ENCODE measurements at regions not wholly inside any gene's neighbourhood (a gene's known extent, or its start where the extent isn't known, plus 50 kb on each side); places are given as distances from the start of the nearest gene placed in this dataset.

DNA sequence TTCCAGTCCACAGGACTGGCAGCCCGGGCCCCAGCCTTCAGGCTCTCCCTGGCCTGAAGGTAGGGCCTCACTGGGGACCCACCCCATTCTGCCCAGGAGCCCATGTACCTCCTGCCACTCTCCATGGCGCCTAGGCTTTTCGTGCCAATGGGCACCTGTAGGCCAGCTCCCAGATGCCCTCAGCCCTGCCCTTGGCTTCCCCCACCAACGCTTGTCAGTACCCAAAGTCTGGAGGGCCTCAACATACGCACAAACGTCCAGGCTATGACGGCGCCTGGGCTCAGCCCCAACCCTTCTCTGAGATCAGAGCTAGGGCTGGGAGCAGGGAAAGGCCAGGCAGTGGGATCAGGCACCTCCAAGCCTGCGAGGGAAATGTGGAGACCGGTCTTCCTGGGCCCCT lies 816.9 kb upstream of the LUZP2 start:
- DNase-seq (ENCODE audit: low read depth): no peak

DNA sequence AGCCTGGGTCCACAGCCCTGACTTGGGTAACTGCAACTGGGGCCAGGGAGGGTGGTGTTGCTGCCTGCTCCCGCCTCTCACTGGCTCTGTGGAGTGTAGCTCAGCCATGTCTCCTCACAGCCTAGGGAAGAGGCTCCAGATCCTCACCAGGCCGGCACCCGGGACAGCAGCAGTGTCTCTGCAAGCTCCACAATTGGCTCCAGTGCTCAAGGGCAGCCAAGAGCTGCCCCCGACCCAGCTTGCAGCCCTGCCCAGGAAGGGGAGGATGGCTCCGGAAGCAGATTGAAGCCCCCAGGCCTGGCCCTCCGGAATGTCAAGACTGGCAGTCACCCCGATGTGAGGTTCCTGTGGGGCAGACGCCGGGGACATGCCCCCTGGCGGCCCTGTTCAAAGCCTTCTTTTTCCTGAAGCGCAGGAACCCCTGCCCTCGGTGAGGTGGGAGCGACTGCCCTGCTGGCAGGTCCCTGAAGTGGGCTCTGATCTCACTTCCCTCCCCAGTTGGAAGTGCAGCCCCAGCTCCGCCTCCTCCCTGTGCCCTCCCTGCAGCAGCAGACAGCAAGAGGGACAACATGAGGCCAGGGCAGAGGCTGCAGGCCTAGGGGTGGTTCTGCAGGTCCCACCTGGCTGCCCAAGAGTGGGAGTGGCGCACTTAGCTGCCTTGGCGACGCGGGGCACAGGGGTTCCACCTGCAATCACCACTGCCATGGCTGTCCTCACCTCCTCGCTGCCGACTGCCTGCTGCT lies 816.2 kb upstream of the LUZP2 start:
- DNase-seq (ENCODE audit: low read depth): no peak

DNA sequence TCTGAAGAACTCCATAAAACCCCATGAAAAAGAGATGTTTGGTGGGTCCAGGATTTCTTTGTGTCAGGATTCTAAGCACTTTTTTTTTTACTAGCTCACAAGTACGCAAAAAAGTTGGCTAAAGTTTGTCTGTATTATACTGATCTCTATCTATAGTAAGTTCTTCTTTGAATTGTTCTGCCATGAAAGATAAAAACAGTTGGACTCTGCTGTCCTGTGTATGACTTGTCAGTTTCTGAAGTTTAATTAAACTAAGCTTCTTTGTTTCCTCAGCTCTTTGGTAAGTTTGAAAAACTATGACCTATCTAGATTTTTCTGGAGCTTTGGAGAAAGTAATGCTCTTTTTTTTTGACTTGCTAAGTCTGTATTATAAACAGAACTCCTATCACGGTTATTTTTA lies 812.2 kb upstream of the LUZP2 start:
- no peak for DNase-seq (ENCODE audit: low read depth)

DNA sequence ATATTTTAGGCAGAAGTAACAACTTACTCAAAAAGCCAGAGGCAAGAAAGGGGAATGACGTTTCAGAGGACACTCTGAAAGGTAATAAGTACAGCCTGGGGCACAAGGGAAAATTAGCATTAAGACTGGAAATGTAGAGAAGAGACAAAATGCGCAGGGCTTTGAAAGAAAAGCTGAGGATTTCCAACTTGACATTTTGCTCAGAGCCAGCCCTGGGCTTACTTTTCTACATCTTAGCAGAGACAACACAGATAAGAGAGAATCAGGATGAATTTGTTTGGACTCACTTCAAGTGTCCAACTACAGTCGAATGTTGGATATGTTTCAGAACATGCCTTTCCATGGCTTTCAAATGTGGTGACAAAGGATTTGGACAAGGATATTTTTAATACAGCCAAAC lies 808.9 kb upstream of the LUZP2 start:
- DNase-seq (ENCODE audit: low read depth): no peak

DNA sequence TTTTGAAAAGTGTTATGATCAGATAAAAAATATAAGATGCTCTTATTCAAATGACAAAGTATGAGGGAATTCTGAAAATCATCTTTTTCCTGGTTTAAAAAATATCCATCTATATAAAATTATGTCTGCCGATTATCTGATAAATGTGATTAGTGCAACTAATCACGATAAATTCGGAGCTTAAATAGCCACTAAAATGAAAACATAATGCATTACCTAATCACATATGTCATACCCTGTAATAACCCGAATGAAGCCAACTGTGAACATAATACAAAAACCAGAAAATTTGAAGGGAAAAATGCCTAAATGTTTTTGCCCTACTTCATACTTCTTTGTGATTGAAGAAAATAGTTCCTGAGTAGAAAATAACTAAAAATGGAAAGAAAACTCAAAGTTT lies 808.4 kb upstream of the LUZP2 start:
- no peak for DNase-seq (ENCODE audit: low read depth)

DNA sequence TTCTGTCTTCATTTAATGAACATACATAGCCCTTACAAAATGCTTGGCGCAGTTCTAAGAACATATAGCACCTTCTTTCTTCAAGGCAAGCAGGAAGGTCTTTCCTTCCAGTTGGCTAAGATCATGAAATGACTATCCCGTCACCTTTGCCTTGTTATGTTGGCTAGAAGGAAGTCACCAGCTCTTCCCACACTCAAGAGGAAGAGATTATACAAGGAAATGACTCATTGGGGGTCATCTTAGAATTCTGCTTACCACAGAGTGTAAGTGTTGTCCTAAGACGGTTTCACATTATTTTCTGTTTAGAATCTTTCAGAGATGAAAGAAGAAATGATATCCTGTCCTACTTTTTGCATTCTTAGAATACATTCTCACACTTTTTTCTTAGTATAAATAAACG lies 808.0 kb upstream of the LUZP2 start:
- DNase-seq (ENCODE audit: low read depth): peak; percentile 86

DNA sequence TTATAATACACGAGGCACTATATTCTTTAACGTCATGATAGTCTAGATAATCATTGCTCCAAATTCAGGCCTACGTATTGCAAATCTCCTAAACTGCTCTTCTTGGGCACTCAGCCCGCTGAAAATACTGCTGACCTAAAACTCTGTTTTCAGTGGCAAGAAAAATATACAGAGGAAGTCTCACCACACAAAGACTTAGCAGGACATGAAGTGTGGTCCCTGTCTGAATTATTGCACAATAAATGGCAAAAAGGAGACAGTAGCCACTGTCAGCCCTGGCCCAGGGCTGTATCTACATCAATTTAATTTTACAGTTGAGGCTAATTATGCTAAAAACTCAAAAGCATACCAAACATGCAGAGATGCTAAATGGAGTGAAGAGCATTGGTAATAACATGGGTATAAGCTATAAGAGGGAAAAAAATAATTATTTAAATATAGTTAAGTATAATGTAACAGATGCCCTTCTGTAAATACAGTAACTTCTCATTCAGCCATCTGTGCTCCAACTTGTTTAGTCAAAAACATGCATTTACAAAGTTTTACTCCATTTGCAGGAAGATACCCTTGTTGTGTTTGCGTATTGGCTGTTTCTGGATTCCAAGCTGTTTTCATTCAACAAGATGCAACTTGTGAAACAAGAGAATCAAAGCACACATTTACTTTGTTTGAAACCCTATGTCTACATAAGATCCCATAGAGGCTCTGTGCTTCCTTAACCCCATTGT lies 800.0 kb upstream of the LUZP2 start:
- DNase-seq (ENCODE audit: low read depth): no peak

DNA sequence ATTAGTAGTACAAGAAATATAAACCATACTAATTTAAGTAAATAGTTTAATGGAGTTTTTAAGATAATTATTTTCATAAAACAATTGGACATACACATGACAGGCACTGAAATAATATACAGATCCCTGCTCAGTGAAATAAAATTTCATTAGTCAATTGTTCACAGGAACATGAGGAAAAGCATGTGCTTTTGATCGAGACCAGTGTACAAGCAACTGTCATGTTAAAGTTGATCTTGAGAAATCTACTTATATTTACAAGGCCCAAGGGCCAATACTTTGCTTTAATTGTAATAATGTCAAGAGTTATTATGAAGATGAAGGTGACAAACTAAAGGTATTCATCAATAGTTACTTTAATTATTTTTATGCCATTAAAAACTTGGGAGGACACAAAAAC lies 792.7 kb upstream of the LUZP2 start:
- DNase-seq (ENCODE audit: low read depth): no peak

DNA sequence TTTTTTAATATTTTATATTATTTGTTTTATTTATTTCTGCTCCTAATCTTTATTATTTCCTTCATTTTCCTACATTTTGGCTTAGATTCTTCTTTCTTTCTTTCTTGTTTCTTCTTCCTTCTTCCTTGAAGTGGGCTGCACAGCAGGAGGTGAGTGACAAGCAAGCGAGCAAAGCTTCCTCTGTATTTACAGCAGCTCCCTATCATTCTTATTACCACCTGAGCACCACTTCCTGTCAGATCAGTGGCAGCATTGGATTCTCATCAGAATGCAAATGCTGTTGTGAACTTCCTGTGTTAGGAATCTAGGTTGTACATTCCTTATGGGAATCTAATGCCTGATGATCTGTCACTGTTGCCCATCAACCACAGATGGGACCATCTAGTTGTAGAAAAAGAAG lies 784.9 kb upstream of the LUZP2 start:
- no peak for DNase-seq (ENCODE audit: low read depth)

DNA sequence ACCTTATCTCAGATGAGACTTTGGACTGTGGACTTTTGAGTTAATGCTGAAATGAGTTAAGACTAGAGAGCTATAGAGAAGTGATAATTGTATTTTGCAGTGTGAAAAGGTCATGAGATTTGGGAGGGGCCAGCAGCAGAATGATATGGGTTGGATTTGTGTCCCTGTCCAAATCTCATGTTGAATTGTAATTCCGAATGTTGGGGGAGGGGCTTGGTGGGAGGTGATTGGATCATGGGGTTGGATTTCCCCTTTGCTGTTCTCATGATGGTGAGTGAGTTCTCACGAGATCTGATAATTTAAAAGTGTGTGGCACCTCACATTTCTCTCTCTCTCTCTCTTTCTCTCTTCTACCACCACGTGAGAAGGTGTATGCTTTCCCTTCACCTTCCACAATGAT lies 777.8 kb upstream of the LUZP2 start:
- DNase-seq (ENCODE audit: low read depth): no peak

DNA sequence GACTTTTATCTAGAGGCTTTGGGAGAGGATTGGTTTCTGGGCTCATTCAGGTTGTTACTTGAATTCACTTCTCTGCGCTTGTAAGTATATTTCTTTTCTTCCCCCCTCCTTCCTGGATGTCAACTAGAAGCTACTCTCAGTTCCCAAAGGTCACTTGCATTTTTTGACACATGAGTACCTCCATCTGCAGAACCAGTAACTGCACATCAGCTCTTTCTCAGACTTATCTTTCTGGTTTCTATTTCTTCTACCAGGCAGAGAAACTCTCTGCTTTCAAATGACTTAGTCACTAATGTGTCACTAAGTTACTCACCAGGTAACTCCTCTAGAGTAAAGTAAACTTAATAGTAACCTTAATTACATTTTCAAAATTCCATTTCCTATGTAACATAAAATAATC lies 773.0 kb upstream of the LUZP2 start:
- peak; percentile 3 for DNase-seq (ENCODE audit: low read depth)

DNA sequence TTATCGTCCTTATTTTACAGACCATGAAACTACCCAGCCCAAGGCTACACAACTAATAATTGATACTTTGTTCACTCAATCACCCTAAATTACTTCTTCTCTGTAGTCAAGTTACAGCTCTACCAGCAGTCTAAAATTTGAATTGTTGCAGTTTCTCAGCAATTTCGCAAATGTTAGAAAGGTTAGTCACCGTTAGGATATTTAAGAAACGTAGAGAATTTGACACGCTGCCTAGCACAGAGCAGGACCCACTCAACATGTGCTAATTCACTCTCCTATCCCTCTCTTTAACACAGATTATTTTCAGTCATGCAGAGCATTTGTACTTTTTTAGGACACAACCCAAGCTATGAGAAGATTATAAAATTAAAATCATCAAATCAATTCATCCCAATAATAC lies 771.1 kb upstream of the LUZP2 start:
- peak; percentile 88 for DNase-seq (ENCODE audit: low read depth)

DNA sequence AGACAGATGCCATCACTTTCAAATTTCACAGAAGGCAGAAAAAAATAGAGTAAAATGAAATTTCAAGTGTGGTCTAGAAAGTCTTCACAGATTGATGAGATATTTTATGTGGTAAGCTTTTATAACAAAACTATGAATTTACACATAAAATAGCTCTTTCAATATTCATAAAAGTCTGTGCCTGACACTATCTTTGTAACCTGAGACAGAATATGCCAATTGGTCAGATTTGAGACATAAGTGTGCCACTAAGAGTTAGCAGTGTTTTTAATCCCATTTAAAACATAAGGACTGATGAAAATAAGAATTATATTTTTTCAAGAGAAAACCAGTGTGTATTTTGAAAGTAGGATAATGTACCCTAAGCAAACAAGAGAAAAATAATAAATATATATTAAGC lies 769.5 kb upstream of the LUZP2 start:
- peak; percentile 10 for DNase-seq (ENCODE audit: low read depth)

DNA sequence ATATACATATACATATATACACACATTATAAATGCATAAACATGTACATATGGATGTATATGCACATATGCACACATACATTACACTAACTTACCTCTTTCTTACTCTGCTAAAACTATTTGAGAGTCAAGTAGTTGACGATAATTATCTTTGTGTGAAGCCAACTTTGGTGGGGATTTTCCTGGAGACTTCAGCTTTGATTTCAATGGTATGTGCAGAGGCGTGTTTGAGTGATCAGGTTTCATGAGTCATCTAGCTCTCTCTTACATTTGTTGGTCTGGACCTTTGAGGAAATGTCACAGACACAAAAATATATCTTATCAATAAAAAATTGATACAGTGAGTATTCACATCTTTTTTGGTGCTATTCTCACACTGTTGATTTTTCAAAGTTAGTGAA lies 769.1 kb upstream of the LUZP2 start:
- DNase-seq (ENCODE audit: low read depth): peak; percentile 91

DNA sequence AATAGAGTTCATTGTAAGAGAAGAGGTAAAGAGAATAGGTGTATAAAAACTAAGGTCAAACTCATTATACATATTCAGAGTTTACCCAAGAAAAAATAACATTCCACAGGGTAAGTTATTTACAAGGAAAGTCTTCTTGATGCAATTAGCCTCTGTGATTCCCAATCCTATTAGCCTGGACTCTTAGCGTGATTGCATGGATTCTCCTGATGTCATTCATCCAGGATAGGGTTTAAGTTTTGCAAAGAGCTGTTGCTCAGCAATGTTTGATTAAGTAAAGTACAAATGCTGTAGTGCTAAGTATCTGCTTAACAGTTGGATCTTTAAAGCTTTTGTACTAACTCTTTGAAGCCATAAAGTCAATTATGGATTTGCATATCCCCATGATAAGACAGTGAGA lies 767.8 kb upstream of the LUZP2 start:
- DNase-seq (ENCODE audit: low read depth): no peak

DNA sequence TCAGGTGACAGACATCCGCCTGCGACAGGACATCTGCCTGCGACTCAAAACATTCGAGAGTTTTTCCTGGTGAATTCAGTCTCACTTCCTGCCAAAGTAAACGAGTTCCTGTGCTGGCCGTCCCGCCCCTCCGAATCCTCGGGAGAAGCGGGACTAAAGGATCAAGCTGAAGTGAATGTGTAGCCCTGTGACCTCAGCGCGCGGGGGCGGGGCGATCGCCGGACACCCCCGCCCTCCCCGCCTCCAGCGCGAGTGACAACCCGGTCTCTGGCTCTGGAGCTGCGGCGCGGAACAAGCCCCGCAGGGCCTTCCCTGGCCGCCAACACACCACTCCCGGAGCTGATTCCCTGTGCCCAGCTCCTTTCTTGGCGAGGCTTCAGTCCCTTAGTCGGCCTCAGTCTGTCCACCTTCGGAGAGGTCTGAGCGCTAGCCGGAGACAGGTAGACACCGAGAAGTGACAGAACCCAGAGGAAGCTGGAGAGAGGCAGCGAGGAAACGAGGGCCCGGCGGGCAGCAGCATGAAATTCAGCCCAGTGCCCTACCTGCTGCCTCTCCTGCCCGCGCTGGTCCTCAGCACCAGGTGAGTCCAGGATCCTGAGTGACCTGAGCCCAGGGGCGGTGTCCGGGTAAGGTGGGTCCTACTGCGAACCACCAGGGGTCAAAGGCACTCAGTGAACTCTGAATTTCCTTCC lies 766.4 kb upstream of the LUZP2 start:
- DNase-seq (ENCODE audit: low read depth): no peak

DNA sequence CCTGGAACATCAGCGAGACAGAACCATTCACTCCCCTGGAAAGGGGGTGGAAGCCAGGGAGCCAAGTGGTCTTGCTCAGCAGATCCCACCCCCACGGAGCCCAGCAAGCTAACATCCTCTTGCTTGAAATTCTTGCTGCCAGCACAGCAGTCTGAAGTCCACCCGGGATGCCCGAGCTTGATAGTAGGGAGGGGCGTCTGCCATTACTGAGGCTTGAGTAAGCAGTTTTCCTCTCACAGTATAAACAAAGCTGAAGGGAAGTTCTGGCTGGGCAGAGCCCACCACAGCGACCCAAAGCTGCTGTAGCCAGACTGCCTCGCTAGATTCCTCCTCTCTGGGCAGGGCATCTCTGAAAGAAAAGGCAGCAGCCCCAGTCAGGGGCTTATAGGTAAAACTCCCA lies 764.8 kb upstream of the LUZP2 start:
- peak; percentile 65 for DNase-seq (ENCODE audit: low read depth)

DNA sequence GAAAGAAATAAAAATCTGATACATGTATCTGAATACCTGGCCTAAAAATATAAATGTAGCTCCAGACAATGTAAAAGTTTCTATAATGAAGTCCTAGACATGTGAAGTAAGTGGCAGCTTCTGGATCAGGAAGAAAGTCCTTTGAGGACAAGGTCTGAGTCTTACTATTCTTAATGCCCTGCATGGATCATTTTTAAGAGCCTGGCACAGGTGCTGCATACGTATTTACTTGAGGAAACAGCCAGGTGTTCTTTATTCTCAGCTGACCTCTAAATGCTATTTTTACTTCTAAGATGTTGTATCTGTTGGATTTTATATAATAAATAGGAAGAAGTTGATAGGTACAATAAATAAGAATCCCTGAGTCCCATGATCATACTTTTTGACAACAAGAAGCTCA lies 750.0 kb upstream of the LUZP2 start:
- no peak for DNase-seq (ENCODE audit: low read depth)

DNA sequence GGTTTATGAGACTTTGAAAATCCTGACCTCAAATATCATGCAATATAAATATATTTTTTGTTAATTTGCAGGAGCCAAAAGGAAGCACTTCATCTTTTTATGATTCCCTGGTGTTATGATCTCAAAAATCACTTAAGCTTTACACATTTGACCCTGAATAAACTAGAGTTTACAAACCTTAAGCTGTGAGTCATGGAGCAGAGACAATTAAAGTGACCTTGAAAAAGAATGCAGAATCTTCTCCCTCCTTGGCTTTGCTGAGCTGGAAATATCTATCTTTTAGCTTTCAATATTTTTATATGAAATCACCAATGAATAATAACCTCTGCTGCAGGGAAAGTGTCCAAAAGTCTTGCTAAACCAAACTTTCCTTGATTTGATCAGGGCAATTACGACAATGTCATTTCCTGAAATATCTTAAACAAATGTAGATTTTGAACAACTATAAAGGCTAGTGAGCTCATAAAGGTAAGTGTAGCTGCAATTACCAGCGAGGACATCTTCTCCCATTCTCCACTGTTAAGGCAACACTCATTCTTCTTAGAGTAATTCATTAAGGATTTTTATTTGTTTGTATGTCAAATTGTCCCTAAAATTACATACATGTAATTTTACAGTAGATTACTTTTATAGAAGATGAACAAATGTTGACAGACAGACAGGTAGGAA lies 747.0 kb upstream of the LUZP2 start:
- peak; percentile 58 for DNase-seq (ENCODE audit: low read depth)

DNA sequence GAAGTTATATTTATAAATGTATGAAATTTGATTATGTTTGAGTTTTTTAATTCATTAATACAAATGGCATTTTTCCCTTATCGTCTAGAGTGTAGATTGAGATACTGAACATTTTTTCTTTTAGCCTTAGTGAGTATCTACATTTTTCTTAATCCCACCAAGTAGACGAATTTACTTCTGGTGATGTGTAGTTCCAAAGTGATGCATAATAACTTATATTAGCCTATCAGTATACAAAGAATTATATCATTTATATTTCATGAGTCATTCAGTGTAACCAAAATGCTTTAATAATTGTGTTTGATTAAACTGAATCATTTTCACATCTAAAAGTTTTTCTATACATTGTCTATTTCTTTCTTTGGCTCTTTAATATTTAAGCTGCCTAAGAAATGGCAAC lies 745.6 kb upstream of the LUZP2 start:
- DNase-seq (ENCODE audit: low read depth): peak; percentile 54

DNA sequence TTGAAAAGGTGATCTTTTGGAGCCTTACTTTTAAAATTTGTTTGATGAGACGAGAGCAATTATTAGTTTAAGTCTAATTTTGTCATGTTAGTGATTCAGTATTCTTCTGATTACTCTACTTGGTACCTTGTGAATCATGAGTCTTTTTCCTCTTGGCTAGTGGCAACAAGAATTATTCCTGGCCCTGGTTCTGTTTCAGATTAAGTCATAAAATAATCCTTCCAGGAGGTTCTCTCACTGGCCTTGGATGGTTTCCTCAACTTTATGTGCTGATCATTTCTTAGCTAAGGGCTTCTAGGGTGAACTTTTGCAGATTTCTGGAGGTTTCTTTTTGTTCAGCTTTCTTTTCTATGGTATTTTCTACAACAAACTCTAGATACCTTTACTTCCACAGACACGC lies 741.8 kb upstream of the LUZP2 start:
- DNase-seq (ENCODE audit: low read depth): no peak

DNA sequence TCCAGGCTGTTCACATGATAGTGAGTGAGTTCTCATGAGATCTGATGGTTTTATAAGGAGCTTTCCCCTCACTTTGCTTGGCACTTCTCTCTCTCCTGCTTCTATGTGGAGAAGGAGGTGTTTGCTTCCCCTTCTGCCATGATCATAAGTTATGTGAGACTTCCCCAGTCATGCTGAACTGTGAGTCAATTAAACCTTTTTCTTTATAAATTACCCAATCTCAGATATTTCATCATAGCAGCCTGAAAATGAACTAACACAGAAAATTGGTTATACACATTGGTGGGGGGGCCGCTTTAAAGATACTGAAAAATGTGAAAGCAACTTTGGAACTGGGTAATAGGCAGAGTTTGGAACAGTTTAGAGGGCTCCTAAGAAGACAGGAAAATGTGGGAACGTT lies 741.1 kb upstream of the LUZP2 start:
- peak; percentile 56 for DNase-seq (ENCODE audit: low read depth)

DNA sequence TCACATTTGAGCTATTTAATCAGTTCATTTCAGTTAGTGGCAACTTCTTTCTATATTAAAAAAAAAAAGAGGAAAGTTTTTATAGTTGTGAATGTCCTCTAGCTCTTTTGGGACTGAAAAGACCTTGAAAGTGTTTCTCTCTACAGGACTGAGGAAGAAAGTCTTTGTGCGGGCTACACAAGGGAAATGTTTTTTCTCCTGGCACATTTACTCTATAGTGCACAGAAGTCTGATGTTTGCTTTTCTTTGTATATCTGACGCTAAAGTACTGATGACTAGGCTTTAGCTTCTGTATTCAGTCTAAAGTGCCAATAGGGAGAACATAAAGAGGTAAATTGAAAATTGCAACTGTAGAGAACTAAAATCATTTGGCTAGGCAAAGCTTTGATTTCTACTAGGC lies 737.4 kb upstream of the LUZP2 start:
- no peak for DNase-seq (ENCODE audit: low read depth)

All from iris pigment epithelial cell (primary cell).